ENCODE measurements at regions not wholly inside any gene's neighbourhood (a gene's known extent, or its start where the extent isn't known, plus 50 kb on each side); places are given as distances from the start of the nearest gene placed in this dataset.
A peak's percentile ranks its signal among the peaks of the same experiment; 100 is the strongest.
"Not testable (repeated sequence)": the region's sequence is repeated elsewhere in the genome, so short reads cannot be mapped to it uniquely, and the experiment has no call there.

DNA sequence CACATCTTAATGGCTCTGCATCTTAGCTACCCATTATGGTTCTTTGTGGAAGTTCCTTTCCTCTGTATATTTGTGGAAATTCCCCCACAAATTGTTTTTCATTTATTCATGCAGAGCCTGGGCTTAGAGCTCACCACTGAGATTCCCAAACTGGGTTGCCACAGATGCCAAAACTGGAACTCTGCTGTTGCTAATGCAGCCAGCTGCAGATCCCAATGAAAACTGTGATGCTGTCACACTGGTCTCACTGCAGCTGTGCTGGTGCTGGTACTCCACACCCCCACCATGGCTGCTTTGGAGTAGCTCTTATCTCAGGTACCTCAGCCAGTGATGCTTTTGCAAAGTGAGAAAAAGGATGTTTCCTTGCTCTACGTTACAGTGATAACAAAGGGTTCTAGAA is 87.7 kb downstream of the DCK start:
- no peak for DNase-seq

- no peak for DNase-seq
Observed at GRCh38 chr4:71093745-71094144, 100.3 kb downstream of the DCK start.

- DNase-seq = no peak
Observed at GRCh38 chr4:71094201-71094600, 100.8 kb downstream of the DCK start.

DNA sequence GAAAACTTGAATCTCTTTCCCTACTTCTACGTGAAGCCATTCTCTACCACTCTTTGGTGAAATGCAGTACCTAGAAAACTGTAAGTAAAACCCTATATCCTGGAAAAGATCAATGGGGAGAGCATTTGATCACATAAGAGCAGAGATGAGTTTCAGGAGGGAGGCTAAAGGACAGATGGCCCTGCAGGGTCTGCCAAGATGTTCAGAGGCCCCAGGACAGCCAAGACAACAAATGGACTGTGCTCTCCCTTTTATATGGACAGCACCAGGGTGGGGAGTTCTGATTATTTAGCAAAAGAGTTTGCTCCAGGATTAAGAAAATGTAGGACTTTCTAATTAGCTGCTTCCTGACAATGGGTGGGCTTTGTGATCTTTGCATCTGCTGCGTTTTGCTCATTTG is 101.7 kb downstream of the DCK start:
- no peak for DNase-seq

DNA sequence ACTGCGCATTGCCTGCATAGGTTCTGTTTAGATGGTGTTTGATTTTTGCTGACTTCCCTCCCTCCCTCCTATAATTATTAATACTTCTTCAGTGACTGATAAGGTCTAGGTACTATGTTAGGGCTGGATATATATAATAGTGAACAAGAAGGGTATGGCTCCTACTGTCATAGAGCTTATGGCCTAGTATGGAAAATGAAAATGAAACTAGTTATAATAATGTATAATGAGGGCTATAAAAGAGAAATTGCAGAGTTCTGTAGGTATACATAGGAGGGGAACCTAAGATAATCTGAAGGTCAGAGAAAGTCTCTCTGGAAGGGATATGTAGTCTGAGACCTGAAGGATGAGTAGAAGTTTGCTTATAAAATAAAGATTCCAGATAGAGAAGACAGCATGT is 102.1 kb downstream of the DCK start:
- DNase-seq = no peak

DNA sequence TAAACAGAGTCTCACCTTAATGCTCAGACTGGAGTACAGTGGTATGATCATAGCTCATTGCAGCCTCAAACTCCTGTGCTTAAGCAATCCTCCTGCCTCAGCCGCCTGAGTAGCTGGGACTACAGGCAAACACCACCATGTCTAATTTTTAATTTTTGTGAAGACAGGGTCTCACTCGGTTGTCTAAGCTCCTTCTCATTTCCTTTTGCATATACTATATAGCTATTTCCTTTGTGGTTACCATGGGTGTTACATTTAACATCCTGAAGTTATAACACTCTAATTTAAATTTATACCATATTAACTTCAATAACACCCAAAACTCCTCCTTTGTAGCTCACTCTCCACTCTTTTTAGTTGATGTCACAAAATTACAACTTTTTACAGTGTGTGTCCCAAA is 114.3 kb downstream of the DCK start:
- no peak for DNase-seq

- DNase-seq = peak; percentile 59
Observed at GRCh38 chr4:71110499-71110898, 117.0 kb downstream of the DCK start.

- not testable (repeated sequence) for DNase-seq
Observed at GRCh38 chr4:71111133-71111532, 117.7 kb downstream of the DCK start.

DNA sequence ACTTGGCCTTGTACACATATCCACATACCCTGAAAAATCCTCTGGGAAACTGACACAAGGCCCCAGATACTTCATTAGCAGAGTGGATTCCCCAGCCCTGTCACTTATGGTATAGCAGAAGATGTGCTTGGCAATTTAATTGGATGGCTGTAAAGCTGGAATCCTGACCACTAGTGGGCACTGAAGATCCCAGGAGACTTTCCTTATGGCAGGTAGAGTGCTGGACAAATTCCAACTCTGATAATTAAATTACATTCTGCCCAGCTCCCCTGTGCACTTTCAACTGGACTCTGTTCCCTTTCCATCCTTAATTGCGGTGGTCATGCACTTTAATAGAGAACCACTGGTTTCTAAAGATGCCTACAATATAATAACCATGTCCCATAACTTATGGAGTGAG is 119.8 kb downstream of the DCK start:
- no peak for DNase-seq

- no peak for DNase-seq
Observed at GRCh38 chr4:71120831-71121524, 127.5 kb downstream of the DCK start.

DNA sequence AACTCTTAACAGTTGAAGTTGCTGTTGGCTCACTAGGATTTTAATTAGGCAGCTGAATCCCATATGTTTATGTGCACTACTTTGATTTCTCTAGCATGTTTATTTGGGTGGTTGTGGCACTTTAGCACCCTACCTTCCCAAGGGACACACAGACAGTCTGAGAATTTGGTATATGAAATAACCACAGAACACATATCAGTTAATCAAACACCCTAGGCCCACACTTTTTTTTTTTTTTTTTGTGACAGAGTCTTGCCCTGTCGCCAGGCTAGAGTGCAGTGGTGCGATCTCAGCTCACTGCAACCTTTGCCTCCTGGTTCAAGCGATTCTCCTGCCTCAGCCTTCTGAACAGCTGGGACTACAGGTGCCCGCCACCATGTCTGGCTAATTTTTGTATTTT is 130.5 kb downstream of the DCK start:
- DNase-seq = no peak

DNA sequence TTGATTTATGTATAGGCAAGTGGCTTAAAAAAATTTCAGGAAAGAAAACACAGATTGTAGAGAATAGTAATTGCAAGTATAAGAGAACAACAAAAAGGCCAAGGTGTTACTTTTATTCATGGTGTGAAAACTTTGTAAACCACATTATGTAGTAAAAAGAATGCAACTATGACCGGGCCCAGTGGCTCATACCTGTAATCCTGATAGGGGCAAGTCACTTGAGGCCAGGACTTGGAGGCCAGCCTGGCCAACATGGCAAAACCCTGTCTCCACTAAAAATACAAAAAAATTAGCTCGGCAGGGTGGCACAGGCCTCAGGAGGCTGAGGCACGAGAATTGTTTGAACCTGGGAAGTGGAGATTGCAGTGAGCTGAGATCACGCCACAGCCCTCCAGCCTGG is 131.7 kb downstream of the DCK start:
- DNase-seq = no peak

DNA sequence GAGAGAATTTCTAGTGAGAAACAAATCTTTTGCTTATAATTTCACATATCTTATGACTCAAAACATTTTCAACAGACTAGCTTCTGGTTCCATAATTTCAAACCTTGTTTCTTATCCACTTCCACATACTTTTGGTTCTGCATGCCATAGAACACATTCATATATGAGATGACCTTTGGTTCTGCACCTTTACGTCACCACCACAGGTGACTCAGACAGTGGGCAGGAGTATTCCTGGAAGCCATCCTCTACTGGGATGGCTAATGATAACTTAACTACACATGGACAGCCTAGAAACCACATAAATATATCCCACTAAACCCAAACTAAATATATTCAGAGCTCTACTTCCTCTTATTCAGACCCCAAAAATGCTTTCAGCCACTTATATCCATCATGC is 133.3 kb downstream of the DCK start:
- DNase-seq = no peak

GRCh38 chr4:71130827-71131603 is 137.6 kb downstream of the DCK start:
- no peak for DNase-seq

GRCh38 chr4:71132486-71132885 is 139.0 kb downstream of the DCK start:
- DNase-seq = no peak

GRCh38 chr4:71133491-71133890 is 140.0 kb downstream of the DCK start:
- no peak for DNase-seq

DNA sequence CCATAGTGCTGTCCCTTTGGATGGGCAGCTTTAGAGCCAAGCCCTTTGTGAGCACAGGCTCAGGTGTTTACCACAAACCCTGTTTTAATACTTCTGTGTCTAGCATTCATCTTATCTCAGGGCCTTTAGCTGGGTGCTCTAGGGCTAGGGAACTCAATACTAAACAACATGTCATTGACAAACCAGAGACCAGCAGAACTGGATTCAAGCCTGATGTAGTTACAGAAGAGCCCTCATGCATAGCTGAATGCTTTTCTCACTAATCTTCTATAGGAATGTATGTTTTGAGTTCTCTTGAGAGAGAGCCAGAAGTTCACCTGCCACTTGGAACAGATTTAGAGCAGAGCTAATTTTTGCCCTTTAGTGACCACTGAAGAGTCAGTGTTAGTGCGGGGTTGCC is 142.6 kb downstream of the DCK start:
- DNase-seq = no peak

GRCh38 chr4:71138007-71138615 is 144.7 kb downstream of the DCK start:
- DNase-seq = no peak

- no peak for DNase-seq
Observed at GRCh38 chr4:71140563-71140962, 147.1 kb downstream of the DCK start.

GRCh38 chr4:71141125-71141524 is 147.7 kb downstream of the DCK start:
- no peak for DNase-seq

DNA sequence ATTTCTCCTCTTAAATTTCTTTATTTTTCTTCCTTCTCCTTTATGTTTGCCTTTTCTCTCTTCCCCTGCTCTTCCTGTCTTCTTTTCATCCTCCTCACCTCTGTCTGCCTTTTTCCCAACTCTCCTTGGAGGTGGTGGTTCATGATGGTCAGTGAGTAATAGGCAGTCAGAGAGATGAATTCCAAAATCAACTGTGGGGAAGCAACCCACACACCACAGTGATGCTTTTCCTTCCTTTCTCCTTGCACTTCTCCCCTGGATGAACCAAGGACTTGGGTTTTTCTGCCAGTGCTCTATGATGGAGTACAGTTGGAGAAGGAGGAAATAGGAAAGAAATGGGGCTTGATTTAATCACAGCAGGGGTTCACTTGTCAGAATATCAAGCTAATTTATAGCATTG is 153.8 kb downstream of the DCK start:
- DNase-seq = no peak

- no peak for DNase-seq
Observed at GRCh38 chr4:71148545-71148944, 155.1 kb downstream of the DCK start.

DNA sequence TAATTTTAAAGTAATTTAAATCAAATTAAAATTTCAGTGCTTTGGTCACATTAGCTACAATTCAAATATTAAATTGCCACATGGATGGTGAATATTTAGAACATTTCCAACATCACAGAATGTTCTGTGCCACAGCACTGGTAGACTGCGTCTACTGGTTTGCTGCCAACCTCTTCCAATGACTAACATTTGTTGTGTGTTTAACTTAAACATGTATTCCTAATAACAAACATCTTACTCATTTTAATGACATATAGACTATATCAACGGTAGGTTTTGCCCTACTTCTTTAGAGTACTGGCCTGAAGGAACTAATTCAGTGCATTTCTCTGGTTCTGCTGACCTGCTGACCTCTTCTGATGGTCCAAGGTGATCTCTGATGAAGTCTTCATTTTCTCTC is 157.6 kb downstream of the DCK start:
- no peak for DNase-seq

DNA sequence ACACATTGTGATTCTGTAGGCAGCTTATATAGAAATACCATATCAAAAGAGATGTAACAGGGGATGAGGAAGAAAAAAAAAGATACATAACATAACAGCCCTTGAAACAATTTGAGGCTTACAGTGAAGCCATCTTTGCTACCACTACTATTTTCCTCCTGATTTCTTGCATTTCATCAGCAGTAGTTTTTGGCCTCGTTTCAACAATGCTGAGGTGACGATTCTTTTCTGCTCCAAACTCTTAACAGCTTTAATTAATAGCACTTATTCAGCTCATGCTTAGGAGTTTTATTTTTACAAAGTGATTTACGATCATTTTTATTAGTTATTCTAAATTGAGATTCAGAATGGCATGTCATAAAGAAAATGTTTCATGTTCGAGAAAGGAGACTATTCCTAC is 163.2 kb downstream of the DCK start:
- no peak for DNase-seq
